GM18868 (cell line): ENCODE measurements at regions not wholly inside any gene's neighbourhood (a gene's known extent, or its start where the extent isn't known, plus 50 kb on each side); places are given as distances from the start of the nearest gene placed in this dataset.

ENCODE experiments used
- ATAC-seq: cut with Tn5 transposase; IDR thresholded peaks from one replicate; pipeline ENCODE4 v1.9.1; 2021; ENCODE audit warnings: mild to moderate bottlenecking, moderate library complexity; ENCODE audit not compliant: unreplicated experiment

GRCh38 chr4:10207116-10207515 lies 90.5 kb upstream of the WDR1 start:
- ATAC-seq = no peak

- no peak for ATAC-seq
These were observed 88.6 kb upstream of the WDR1 start for GRCh38 chr4:10205223-10205622.

- ATAC-seq = no peak
These were observed 87.9 kb upstream of the WDR1 start for GRCh38 chr4:10204401-10205058.

- no peak for ATAC-seq
These were observed 87.3 kb upstream of the WDR1 start for GRCh38 chr4:10203851-10204250.

GRCh38 chr4:10201381-10202223 lies 85.0 kb upstream of the WDR1 start:
- ATAC-seq = no peak

GRCh38 chr4:10200869-10201268 lies 84.3 kb upstream of the WDR1 start:
- no peak for ATAC-seq

- ATAC-seq = no peak
These were observed 81.8 kb upstream of the WDR1 start for GRCh38 chr4:10198365-10198764.

GRCh38 chr4:10197952-10198351 lies 81.4 kb upstream of the WDR1 start:
- no peak for ATAC-seq

GRCh38 chr4:10196191-10196590 lies 79.6 kb upstream of the WDR1 start:
- no peak for ATAC-seq

GRCh38 chr4:10192331-10192730 lies 75.7 kb upstream of the WDR1 start:
- ATAC-seq = no peak

GRCh38 chr4:10188400-10189004 lies 71.9 kb upstream of the WDR1 start:
- no peak for ATAC-seq

- no peak for ATAC-seq
These were observed 69.9 kb upstream of the WDR1 start for GRCh38 chr4:10186228-10187214.

GRCh38 chr4:10185518-10186227 lies 69.1 kb upstream of the WDR1 start:
- ATAC-seq = no peak

GRCh38 chr4:10184501-10184938 lies 67.9 kb upstream of the WDR1 start:
- ATAC-seq = no peak

GRCh38 chr4:10184041-10184440 lies 67.4 kb upstream of the WDR1 start:
- ATAC-seq = no peak

- ATAC-seq = no peak
These were observed 66.9 kb upstream of the WDR1 start for GRCh38 chr4:10183462-10183861.

GRCh38 chr4:10182446-10183424 lies 66.1 kb upstream of the WDR1 start:
- no peak for ATAC-seq

GRCh38 chr4:10181745-10182445 lies 65.3 kb upstream of the WDR1 start:
- ATAC-seq = no peak
